ENCODE measurements at regions not wholly inside any gene's neighbourhood (a gene's known extent, or its start where the extent isn't known, plus 50 kb on each side); places are given as distances from the start of the nearest gene placed in this dataset.

DNA sequence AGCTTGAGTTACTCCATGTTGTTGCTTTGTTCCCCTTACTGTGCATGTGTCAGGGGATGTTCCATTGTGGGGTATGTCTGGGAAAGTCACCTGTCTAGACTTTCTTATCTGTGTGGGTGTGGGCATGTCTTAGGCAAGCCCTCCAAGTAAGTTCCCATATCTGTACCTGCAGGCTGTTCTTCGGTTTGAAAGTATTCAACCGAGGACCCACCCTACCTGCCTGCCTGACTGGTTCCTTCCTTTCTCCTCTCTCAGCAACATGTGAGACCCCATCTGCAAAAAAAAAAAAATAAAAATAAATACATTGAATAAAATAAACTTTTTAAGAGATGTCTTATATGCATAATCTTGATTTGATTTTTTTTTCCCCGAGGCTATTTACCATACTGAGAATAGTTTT is 622.7 kb downstream of the TDRD15 start:
- H3K27me3 Mint-ChIP-seq (ENCODE audit: low read depth): no peaks in the 10 kb centered on the region
- H3K9me3 Mint-ChIP-seq: peaks cover 29% of the 10 kb centered on the region
- no peak overlapping the region for H3K27ac Mint-ChIP-seq
- TF ChIP-seq TP53 (CRISPR knock-in tag; IDR thresholded peaks at IDR 0.05) (no peak), JAZF1 (CRISPR knock-in tag; IDR thresholded peaks at IDR 0.05) (no peak), ZNF317 (CRISPR knock-in tag; IDR thresholded peaks at IDR 0.05; ENCODE audit: borderline replicate concordance, low read depth) (no peak), NR3C1 (CRISPR knock-in tag; conservative IDR thresholded peaks at IDR 0.05; ENCODE audit: low read depth) (no peak), JUN (CRISPR knock-in tag; IDR thresholded peaks at IDR 0.05) (no peak), NR2C2 (CRISPR knock-in tag; IDR thresholded peaks at IDR 0.05) (no peak), TCF7 (CRISPR knock-in tag; IDR thresholded peaks at IDR 0.05; ENCODE audit: low read depth) (no peak), ZNF423 (CRISPR knock-in tag; IDR thresholded peaks at IDR 0.05) (no peak), ETV6 (CRISPR knock-in tag; IDR thresholded peaks at IDR 0.05) (no peak), ERG (CRISPR knock-in tag; IDR thresholded peaks at IDR 0.05) (no peak), NR1H2 (CRISPR knock-in tag; IDR thresholded peaks at IDR 0.05) (no peak), ESRRA (CRISPR knock-in tag; IDR thresholded peaks at IDR 0.05; ENCODE audit: borderline replicate concordance) (no peak), ELF4 (CRISPR knock-in tag; IDR thresholded peaks at IDR 0.05; ENCODE audit: low read depth) (no peak)
- TF ChIP-seq, protein P1, sequence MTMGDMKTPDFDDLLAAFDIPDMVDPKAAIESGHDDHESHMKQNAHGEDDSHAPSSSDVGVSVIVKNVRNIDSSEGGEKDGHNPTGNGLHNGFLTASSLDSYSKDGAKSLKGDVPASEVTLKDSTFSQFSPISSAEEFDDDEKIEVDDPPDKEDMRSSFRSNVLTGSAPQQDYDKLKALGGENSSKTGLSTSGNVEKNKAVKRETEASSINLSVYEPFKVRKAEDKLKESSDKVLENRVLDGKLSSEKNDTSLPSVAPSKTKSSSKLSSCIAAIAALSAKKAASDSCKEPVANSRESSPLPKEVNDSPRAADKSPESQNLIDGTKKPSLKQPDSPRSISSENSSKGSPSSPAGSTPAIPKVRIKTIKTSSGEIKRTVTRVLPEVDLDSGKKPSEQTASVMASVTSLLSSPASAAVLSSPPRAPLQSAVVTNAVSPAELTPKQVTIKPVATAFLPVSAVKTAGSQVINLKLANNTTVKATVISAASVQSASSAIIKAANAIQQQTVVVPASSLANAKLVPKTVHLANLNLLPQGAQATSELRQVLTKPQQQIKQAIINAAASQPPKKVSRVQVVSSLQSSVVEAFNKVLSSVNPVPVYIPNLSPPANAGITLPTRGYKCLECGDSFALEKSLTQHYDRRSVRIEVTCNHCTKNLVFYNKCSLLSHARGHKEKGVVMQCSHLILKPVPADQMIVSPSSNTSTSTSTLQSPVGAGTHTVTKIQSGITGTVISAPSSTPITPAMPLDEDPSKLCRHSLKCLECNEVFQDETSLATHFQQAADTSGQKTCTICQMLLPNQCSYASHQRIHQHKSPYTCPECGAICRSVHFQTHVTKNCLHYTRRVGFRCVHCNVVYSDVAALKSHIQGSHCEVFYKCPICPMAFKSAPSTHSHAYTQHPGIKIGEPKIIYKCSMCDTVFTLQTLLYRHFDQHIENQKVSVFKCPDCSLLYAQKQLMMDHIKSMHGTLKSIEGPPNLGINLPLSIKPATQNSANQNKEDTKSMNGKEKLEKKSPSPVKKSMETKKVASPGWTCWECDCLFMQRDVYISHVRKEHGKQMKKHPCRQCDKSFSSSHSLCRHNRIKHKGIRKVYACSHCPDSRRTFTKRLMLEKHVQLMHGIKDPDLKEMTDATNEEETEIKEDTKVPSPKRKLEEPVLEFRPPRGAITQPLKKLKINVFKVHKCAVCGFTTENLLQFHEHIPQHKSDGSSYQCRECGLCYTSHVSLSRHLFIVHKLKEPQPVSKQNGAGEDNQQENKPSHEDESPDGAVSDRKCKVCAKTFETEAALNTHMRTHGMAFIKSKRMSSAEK (CRISPR knock-in tag; IDR thresholded peaks at IDR 0.05; ENCODE audit: borderline replicate concordance): no peak
- TF ChIP-seq, protein P2, sequence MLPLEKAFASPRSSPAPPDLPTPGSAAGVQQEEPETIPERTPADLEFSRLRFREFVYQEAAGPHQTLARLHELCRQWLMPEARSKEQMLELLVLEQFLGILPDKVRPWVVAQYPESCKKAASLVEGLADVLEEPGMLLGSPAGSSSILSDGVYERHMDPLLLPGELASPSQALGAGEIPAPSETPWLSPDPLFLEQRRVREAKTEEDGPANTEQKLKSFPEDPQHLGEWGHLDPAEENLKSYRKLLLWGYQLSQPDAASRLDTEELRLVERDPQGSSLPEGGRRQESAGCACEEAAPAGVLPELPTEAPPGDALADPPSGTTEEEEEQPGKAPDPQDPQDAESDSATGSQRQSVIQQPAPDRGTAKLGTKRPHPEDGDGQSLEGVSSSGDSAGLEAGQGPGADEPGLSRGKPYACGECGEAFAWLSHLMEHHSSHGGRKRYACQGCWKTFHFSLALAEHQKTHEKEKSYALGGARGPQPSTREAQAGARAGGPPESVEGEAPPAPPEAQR (CRISPR knock-in tag; IDR thresholded peaks at IDR 0.05): no peak
- TF ChIP-seq, protein P3, sequence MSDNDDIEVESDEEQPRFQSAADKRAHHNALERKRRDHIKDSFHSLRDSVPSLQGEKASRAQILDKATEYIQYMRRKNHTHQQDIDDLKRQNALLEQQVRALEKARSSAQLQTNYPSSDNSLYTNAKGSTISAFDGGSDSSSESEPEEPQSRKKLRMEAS (CRISPR knock-in tag; IDR thresholded peaks at IDR 0.05): no peak
- TF ChIP-seq, protein P4, sequence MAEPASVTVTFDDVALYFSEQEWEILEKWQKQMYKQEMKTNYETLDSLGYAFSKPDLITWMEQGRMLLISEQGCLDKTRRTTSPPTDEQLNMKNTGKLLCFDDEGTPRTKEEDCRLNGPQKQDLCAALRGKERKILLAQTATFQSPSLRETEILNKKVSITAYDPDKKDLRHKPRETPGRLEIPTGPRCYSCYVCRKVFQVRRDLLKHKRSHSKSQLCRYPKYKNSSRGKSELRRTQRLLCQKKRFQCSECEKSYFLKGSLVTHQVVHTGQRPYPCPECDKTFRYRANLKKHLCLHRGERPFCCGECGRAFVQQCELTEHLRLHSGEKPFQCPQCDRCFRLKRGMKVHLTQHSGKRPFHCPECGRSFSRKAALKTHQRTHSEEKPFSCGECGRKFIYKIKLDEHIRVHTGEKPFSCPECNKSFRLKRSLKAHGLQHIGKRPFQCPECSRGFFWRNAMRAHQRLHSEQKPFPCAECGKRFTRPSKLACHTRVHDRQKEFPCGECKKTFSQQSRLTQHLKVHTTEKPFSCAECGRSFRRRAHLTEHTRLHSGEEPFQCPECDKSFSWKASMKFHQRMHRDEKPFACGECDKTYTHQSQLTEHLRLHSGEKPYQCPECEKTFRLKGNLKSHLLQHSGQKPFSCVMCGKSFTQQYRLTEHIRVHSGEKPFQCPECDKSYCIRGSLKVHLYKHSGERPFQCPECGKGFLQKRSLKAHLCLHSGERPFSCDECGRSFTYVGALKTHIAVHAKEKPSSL (CRISPR knock-in tag; conservative IDR thresholded peaks at IDR 0.05): no peak
- ATAC-seq: no peak
- no peaks in the 10 kb centered on the region for H3K4me1 Mint-ChIP-seq
- no peak overlapping the region for H3K4me3 Mint-ChIP-seq
- POLR2A ChIA-PET: no interaction called here
- no peak for DNase-seq (ENCODE audit: low spot score)
- H3K36me3 Mint-ChIP-seq: peaks cover 20% of the 10 kb centered on the region
- CTCF ChIA-PET: no interaction called here

DNA sequence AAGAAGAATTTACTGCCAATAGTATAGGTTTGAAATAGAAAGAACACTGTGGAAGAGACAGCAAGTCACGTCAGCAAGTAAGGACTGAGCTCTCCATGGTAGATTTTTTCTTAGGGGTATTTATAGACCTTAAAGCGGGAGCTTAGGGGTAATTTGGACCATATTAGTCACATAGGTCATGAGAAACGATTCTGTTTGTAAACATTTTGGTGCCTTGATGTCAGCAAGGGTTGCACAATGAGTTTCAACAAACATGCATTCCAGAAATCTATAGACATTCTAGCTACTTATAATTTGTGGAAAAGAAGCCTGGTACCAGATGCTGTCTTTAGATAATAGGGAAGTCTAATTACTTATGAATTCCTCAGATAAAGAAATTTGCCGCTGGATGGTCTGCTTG is 624.7 kb downstream of the TDRD15 start:
- Mint-ChIP-seq H3K27ac (no peak overlapping the region), H3K36me3 (peaks cover 20% of the 10 kb centered on the region), H3K4me3 (no peak overlapping the region), H3K27me3 (ENCODE audit: low read depth) (no peaks in the 10 kb centered on the region), H3K9me3 (peaks cover 29% of the 10 kb centered on the region), H3K4me1 (peaks cover 16% of the 10 kb centered on the region)
- DNase-seq (ENCODE audit: low spot score) (no peak), ATAC-seq (no peak)
- POLR2A ChIA-PET: no interaction called here
- CTCF ChIA-PET: no interaction called here
- TF ChIP-seq CDX4 (CRISPR knock-in tag; IDR thresholded peaks at IDR 0.05; ENCODE audit: borderline replicate concordance) (no peak), SMAD3 (CRISPR knock-in tag; IDR thresholded peaks at IDR 0.05; ENCODE audit: borderline replicate concordance) (no peak), RORB (CRISPR knock-in tag; IDR thresholded peaks at IDR 0.05) (no peak)
- TF ChIP-seq, protein P5, sequence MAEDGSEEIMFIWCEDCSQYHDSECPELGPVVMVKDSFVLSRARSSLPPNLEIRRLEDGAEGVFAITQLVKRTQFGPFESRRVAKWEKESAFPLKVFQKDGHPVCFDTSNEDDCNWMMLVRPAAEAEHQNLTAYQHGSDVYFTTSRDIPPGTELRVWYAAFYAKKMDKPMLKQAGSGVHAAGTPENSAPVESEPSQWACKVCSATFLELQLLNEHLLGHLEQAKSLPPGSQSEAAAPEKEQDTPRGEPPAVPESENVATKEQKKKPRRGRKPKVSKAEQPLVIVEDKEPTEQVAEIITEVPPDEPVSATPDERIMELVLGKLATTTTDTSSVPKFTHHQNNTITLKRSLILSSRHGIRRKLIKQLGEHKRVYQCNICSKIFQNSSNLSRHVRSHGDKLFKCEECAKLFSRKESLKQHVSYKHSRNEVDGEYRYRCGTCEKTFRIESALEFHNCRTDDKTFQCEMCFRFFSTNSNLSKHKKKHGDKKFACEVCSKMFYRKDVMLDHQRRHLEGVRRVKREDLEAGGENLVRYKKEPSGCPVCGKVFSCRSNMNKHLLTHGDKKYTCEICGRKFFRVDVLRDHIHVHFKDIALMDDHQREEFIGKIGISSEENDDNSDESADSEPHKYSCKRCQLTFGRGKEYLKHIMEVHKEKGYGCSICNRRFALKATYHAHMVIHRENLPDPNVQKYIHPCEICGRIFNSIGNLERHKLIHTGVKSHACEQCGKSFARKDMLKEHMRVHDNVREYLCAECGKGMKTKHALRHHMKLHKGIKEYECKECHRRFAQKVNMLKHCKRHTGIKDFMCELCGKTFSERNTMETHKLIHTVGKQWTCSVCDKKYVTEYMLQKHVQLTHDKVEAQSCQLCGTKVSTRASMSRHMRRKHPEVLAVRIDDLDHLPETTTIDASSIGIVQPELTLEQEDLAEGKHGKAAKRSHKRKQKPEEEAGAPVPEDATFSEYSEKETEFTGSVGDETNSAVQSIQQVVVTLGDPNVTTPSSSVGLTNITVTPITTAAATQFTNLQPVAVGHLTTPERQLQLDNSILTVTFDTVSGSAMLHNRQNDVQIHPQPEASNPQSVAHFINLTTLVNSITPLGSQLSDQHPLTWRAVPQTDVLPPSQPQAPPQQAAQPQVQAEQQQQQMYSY (CRISPR knock-in tag; IDR thresholded peaks at IDR 0.05): no peak
- TF ChIP-seq, protein P6, sequence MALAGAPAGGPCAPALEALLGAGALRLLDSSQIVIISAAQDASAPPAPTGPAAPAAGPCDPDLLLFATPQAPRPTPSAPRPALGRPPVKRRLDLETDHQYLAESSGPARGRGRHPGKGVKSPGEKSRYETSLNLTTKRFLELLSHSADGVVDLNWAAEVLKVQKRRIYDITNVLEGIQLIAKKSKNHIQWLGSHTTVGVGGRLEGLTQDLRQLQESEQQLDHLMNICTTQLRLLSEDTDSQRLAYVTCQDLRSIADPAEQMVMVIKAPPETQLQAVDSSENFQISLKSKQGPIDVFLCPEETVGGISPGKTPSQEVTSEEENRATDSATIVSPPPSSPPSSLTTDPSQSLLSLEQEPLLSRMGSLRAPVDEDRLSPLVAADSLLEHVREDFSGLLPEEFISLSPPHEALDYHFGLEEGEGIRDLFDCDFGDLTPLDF (CRISPR knock-in tag; IDR thresholded peaks at IDR 0.05): no peak

Data from WTC11 (cell line).